Activated naive CD4-positive, alpha-beta T cell treated with anti-CD3 and anti-CD28 coated beads, Interleukin-2, amount 10 ng/mL, durations not matched to agents 7 days and 5 days (primary cell): ENCODE measurements at regions not wholly inside any gene's neighbourhood (a gene's known extent, or its start where the extent isn't known, plus 50 kb on each side); places are given as distances from the start of the nearest gene placed in this dataset.
"Not testable (repeated sequence)": the region's sequence is repeated elsewhere in the genome, so short reads cannot be mapped to it uniquely, and the experiment has no call there.

Experiments
- CTCF ChIA-PET: fragments of 350-600 bp; sonication (Branson Sonifier 250); formaldehyde crosslinking; loops from one replicate; lab custom pipeline; 2021; ENCODE audit warnings: antibody characterized with exemption; lab: Charles Lee
- DNase-seq: peaks from one replicate; pipeline ENCODE4 v3.0.0-alpha.2; 2020
- H3K27ac Mint-ChIP-seq: one replicate; pipeline ENCODE4 v1.8.0; 2021; ENCODE audit warnings: mild to moderate bottlenecking, moderate library complexity, mixed read lengths
- H3K27me3 Mint-ChIP-seq: one replicate; pipeline ENCODE4 v1.8.0; 2021; ENCODE audit warnings: mild to moderate bottlenecking, mixed read lengths
- H3K36me3 Mint-ChIP-seq: one replicate; pipeline ENCODE4 v1.8.0; 2021; ENCODE audit warnings: mixed read lengths
- H3K4me1 Mint-ChIP-seq: one replicate; pipeline ENCODE4 v1.8.0; 2021; ENCODE audit warnings: mixed read lengths
- H3K4me3 Mint-ChIP-seq: one replicate; pipeline ENCODE4 v1.8.0; 2021; ENCODE audit warnings: mild to moderate bottlenecking, moderate library complexity, mixed read lengths
- H3K9me3 Mint-ChIP-seq: one replicate; pipeline ENCODE4 v1.8.0; 2021; ENCODE audit warnings: mixed read lengths

GRCh38 chr4:177818392-177818791 lies 376.2 kb upstream of the AGA start:
- CTCF ChIA-PET, DNase-seq, H3K9me3 Mint-ChIP-seq, H3K36me3 Mint-ChIP-seq, H3K27me3 Mint-ChIP-seq, H3K4me1 Mint-ChIP-seq, H3K4me3 Mint-ChIP-seq, H3K27ac Mint-ChIP-seq: not testable (repeated sequence)

GRCh38 chr4:177826973-177827372 lies 384.7 kb upstream of the AGA start:
- Mint-ChIP-seq H3K27ac (no peak overlapping the region), H3K4me1 (no peaks in the 10 kb centered on the region), H3K4me3 (no peak overlapping the region), H3K9me3 (peaks cover 5% of the 10 kb centered on the region), H3K36me3 (no peaks in the 10 kb centered on the region), H3K27me3 (no peaks in the 10 kb centered on the region)
- CTCF ChIA-PET, result no interaction called here
- no peak for DNase-seq

GRCh38 chr4:177841258-177841657 lies 399.0 kb upstream of the AGA start:
- H3K27me3 Mint-ChIP-seq, result no peaks in the 10 kb centered on the region
- no peak overlapping the region for H3K4me3 Mint-ChIP-seq
- no peak for DNase-seq
- CTCF ChIA-PET, result no interaction called here
- no peak overlapping the region for H3K27ac Mint-ChIP-seq
- H3K36me3 Mint-ChIP-seq, result no peaks in the 10 kb centered on the region
- no peaks in the 10 kb centered on the region for H3K9me3 Mint-ChIP-seq
- H3K4me1 Mint-ChIP-seq, result no peaks in the 10 kb centered on the region

- peaks cover 3% of the 10 kb centered on the region for H3K9me3 Mint-ChIP-seq
- no peaks in the 10 kb centered on the region for H3K27me3 Mint-ChIP-seq
- H3K27ac Mint-ChIP-seq, result no peak overlapping the region
- no peak for DNase-seq
- H3K36me3 Mint-ChIP-seq, result no peaks in the 10 kb centered on the region
- CTCF ChIA-PET, result no interaction called here
- no peak overlapping the region for H3K4me3 Mint-ChIP-seq
- no peaks in the 10 kb centered on the region for H3K4me1 Mint-ChIP-seq
Measured at GRCh38 chr4:177853229-177853628, 411.0 kb upstream of the AGA start.

GRCh38 chr4:177855507-177856197 lies 413.4 kb upstream of the AGA start:
- no peak for DNase-seq
- no peak overlapping the region for H3K27ac Mint-ChIP-seq
- no peak overlapping the region for H3K4me3 Mint-ChIP-seq
- H3K4me1 Mint-ChIP-seq, result no peaks in the 10 kb centered on the region
- H3K27me3 Mint-ChIP-seq, result no peaks in the 10 kb centered on the region
- H3K36me3 Mint-ChIP-seq, result no peaks in the 10 kb centered on the region
- H3K9me3 Mint-ChIP-seq, result peaks cover 3% of the 10 kb centered on the region
- CTCF ChIA-PET, result no interaction called here

GRCh38 chr4:177860171-177860570 lies 417.9 kb upstream of the AGA start:
- DNase-seq, result no peak
- CTCF ChIA-PET, result interaction anchor here (0.6 kb wide), 1 partner anchor 1511 kb away, joined by 3 read pairs; no protein-coding TSS in a partner anchor
- Mint-ChIP-seq H3K36me3 (no peaks in the 10 kb centered on the region), H3K4me3 (no peak overlapping the region), H3K4me1 (no peaks in the 10 kb centered on the region), H3K27ac (no peak overlapping the region), H3K9me3 (no peaks in the 10 kb centered on the region), H3K27me3 (no peaks in the 10 kb centered on the region)

GRCh38 chr4:177861551-177862094 lies 419.4 kb upstream of the AGA start:
- no peak overlapping the region for H3K27ac Mint-ChIP-seq
- DNase-seq, result no peak
- H3K36me3 Mint-ChIP-seq, result no peaks in the 10 kb centered on the region
- no peak overlapping the region for H3K4me3 Mint-ChIP-seq
- no peaks in the 10 kb centered on the region for H3K27me3 Mint-ChIP-seq
- no peaks in the 10 kb centered on the region for H3K9me3 Mint-ChIP-seq
- CTCF ChIA-PET, result no interaction called here
- no peaks in the 10 kb centered on the region for H3K4me1 Mint-ChIP-seq

GRCh38 chr4:177862541-177863176 lies 420.4 kb upstream of the AGA start:
- CTCF ChIA-PET, result no interaction called here
- Mint-ChIP-seq H3K9me3 (no peaks in the 10 kb centered on the region), H3K4me3 (no peak overlapping the region), H3K27me3 (no peaks in the 10 kb centered on the region), H3K36me3 (no peaks in the 10 kb centered on the region), H3K27ac (no peak overlapping the region), H3K4me1 (no peaks in the 10 kb centered on the region)
- DNase-seq, result no peak

GRCh38 chr4:177879851-177880250 lies 437.6 kb upstream of the AGA start:
- no peak overlapping the region for H3K27ac Mint-ChIP-seq
- no peaks in the 10 kb centered on the region for H3K9me3 Mint-ChIP-seq
- no peak overlapping the region for H3K4me3 Mint-ChIP-seq
- H3K4me1 Mint-ChIP-seq, result no peaks in the 10 kb centered on the region
- no peaks in the 10 kb centered on the region for H3K27me3 Mint-ChIP-seq
- no peaks in the 10 kb centered on the region for H3K36me3 Mint-ChIP-seq
- CTCF ChIA-PET, result no interaction called here
- no peak for DNase-seq

- H3K4me1 Mint-ChIP-seq, result no peaks in the 10 kb centered on the region
- CTCF ChIA-PET, result no interaction called here
- H3K27ac Mint-ChIP-seq, result no peak overlapping the region
- no peaks in the 10 kb centered on the region for H3K9me3 Mint-ChIP-seq
- DNase-seq, result no peak
- no peak overlapping the region for H3K4me3 Mint-ChIP-seq
- H3K36me3 Mint-ChIP-seq, result no peaks in the 10 kb centered on the region
- H3K27me3 Mint-ChIP-seq, result no peaks in the 10 kb centered on the region
Measured at GRCh38 chr4:177895136-177895535, 452.9 kb upstream of the AGA start.

GRCh38 chr4:177901786-177902185 lies 459.5 kb upstream of the AGA start:
- Mint-ChIP-seq H3K27me3 (no peaks in the 10 kb centered on the region), H3K27ac (no peak overlapping the region), H3K4me3 (no peak overlapping the region), H3K9me3 (no peaks in the 10 kb centered on the region), H3K36me3 (no peaks in the 10 kb centered on the region), H3K4me1 (no peaks in the 10 kb centered on the region)
- no peak for DNase-seq
- CTCF ChIA-PET, result no interaction called here

GRCh38 chr4:177902386-177902785 lies 460.1 kb upstream of the AGA start:
- Mint-ChIP-seq H3K36me3 (no peaks in the 10 kb centered on the region), H3K4me1 (no peaks in the 10 kb centered on the region), H3K9me3 (no peaks in the 10 kb centered on the region), H3K27ac (no peak overlapping the region), H3K27me3 (no peaks in the 10 kb centered on the region), H3K4me3 (no peak overlapping the region)
- DNase-seq, result no peak
- CTCF ChIA-PET, result no interaction called here

- no peaks in the 10 kb centered on the region for H3K27me3 Mint-ChIP-seq
- H3K4me3 Mint-ChIP-seq, result no peak overlapping the region
- no peaks in the 10 kb centered on the region for H3K4me1 Mint-ChIP-seq
- no peaks in the 10 kb centered on the region for H3K36me3 Mint-ChIP-seq
- no peak overlapping the region for H3K27ac Mint-ChIP-seq
- no peak for DNase-seq
- no peaks in the 10 kb centered on the region for H3K9me3 Mint-ChIP-seq
- CTCF ChIA-PET, result no interaction called here
Measured at GRCh38 chr4:177907736-177908424, 465.6 kb upstream of the AGA start.

GRCh38 chr4:177921715-177922114 lies 479.5 kb upstream of the AGA start:
- Mint-ChIP-seq H3K27me3 (no peaks in the 10 kb centered on the region), H3K27ac (no peak overlapping the region), H3K36me3 (no peaks in the 10 kb centered on the region), H3K9me3 (peaks cover 5% of the 10 kb centered on the region), H3K4me3 (no peak overlapping the region), H3K4me1 (no peaks in the 10 kb centered on the region)
- DNase-seq, result no peak
- CTCF ChIA-PET, result no interaction called here

GRCh38 chr4:177923888-177924287 lies 481.7 kb upstream of the AGA start:
- Mint-ChIP-seq H3K9me3 (peaks cover 2% of the 10 kb centered on the region), H3K36me3 (no peaks in the 10 kb centered on the region), H3K27me3 (no peaks in the 10 kb centered on the region), H3K4me1 (no peaks in the 10 kb centered on the region), H3K4me3 (no peak overlapping the region), H3K27ac (no peak overlapping the region)
- CTCF ChIA-PET, result no interaction called here
- DNase-seq, result no peak
